ENCODE measurements at regions not wholly inside any gene's neighbourhood (a gene's known extent, or its start where the extent isn't known, plus 50 kb on each side); places are given as distances from the start of the nearest gene placed in this dataset.

GRCh38 chr20:40536808-40537207 lies 152.2 kb downstream of the MAFB start:
- Mint-ChIP-seq H3K36me3 (peaks cover 3% of the 10 kb centered on the region; the same call in 1 of the 2 replicates), H3K9me3 (peaks cover 6% of the 10 kb centered on the region), H3K27me3 (ENCODE audit: low read depth) (0 out of 2 replicates have a peak, but pooled peaks cover 2% of the 10 kb centered on the region), H3K4me1 (peaks cover 4% of the 10 kb centered on the region; the same call in 1 of the 2 replicates), H3K27ac (no peak overlapping the region), H3K4me3 (no peak overlapping the region)
- DNase-seq (ENCODE audit: low spot score) (no peak), ATAC-seq (no peak)
- ChIA-PET CTCF (no interaction called here), POLR2A (interaction anchor here (1.6 kb wide), 1 partner anchor 153 kb away, joined by 3 read pairs; the partner anchor contains the start of gene MAFB)
- no peak for TF ChIP-seq NFATC4 (CRISPR knock-in tag; IDR thresholded peaks at IDR 0.05)
- TF ChIP-seq SMAD3 (CRISPR knock-in tag; IDR thresholded peaks at IDR 0.05; ENCODE audit: borderline replicate concordance): no peak
- no peak for TF ChIP-seq ZNF396 (CRISPR knock-in tag; IDR thresholded peaks at IDR 0.05; ENCODE audit: borderline replicate concordance)
- TF ChIP-seq E2F1 (CRISPR knock-in tag; IDR thresholded peaks at IDR 0.05): no peak
- no peak for TF ChIP-seq PRDM15 (CRISPR knock-in tag; IDR thresholded peaks at IDR 0.05)
- no peak for TF ChIP-seq GABPB1 (CRISPR knock-in tag; IDR thresholded peaks at IDR 0.05)
- no peak for TF ChIP-seq ZSCAN18 (CRISPR knock-in tag; IDR thresholded peaks at IDR 0.05)
- TF ChIP-seq JAZF1 (CRISPR knock-in tag; IDR thresholded peaks at IDR 0.05): no peak
- TF ChIP-seq IRF1 (CRISPR knock-in tag; IDR thresholded peaks at IDR 0.05): no peak
- no peak for TF ChIP-seq GRHL2 (CRISPR knock-in tag; IDR thresholded peaks at IDR 0.05; ENCODE audit: insufficient replicate concordance, severe bottlenecking)
- TF ChIP-seq MYBL2 (CRISPR knock-in tag; IDR thresholded peaks at IDR 0.05): no peak
- TF ChIP-seq USF1 (CRISPR knock-in tag; IDR thresholded peaks at IDR 0.05): no peak
- TF ChIP-seq ATF3 (CRISPR knock-in tag; conservative IDR thresholded peaks at IDR 0.05): no peak
- TF ChIP-seq MAX (CRISPR knock-in tag; IDR thresholded peaks at IDR 0.05): no peak
- TF ChIP-seq NR2C2 (CRISPR knock-in tag; IDR thresholded peaks at IDR 0.05): no peak

- DNase-seq (ENCODE audit: low spot score) (no peak), ATAC-seq (no peak)
- POLR2A ChIA-PET: no interaction called here
- CTCF ChIA-PET: no interaction called here
- peaks cover 6% of the 10 kb centered on the region for H3K36me3 Mint-ChIP-seq
- peaks cover 16% of the 10 kb centered on the region for H3K9me3 Mint-ChIP-seq
- no peak overlapping the region for H3K4me3 Mint-ChIP-seq
- TF ChIP-seq SMAD3 (CRISPR knock-in tag; IDR thresholded peaks at IDR 0.05; ENCODE audit: borderline replicate concordance): no peak
- no peak for TF ChIP-seq OVOL2 (CRISPR knock-in tag; IDR thresholded peaks at IDR 0.05; ENCODE audit: borderline replicate concordance)
- no peak for TF ChIP-seq NR1H2 (CRISPR knock-in tag; IDR thresholded peaks at IDR 0.05)
- no peak for TF ChIP-seq TEAD4 (CRISPR knock-in tag; IDR thresholded peaks at IDR 0.05)
- TF ChIP-seq ETV6 (CRISPR knock-in tag; IDR thresholded peaks at IDR 0.05): no peak
- no peak for TF ChIP-seq ZNF512 (CRISPR knock-in tag; IDR thresholded peaks at IDR 0.05; ENCODE audit: borderline replicate concordance)
- TF ChIP-seq ZNF396 (CRISPR knock-in tag; IDR thresholded peaks at IDR 0.05; ENCODE audit: borderline replicate concordance): no peak
- no peak for TF ChIP-seq ESRRA (CRISPR knock-in tag; IDR thresholded peaks at IDR 0.05; ENCODE audit: borderline replicate concordance)
- no peak for TF ChIP-seq ATF6 (CRISPR knock-in tag; IDR thresholded peaks at IDR 0.05)
- no peak for TF ChIP-seq MLX (CRISPR knock-in tag; IDR thresholded peaks at IDR 0.05)
- H3K27me3 Mint-ChIP-seq (ENCODE audit: low read depth): 0 out of 2 replicates have a peak, but pooled peaks cover 2% of the 10 kb centered on the region
- no peak overlapping the region for H3K27ac Mint-ChIP-seq
- H3K4me1 Mint-ChIP-seq: peaks cover 4% of the 10 kb centered on the region; the same call in 1 of the 2 replicates
Measured at GRCh38 chr20:40535816-40536215, 153.2 kb downstream of the MAFB start.

Data from WTC11 (cell line).